ENCODE measurements at regions not wholly inside any gene's neighbourhood (a gene's known extent, or its start where the extent isn't known, plus 50 kb on each side); places are given as distances from the start of the nearest gene placed in this dataset.

- TF ChIP-seq TRIM25 (IDR thresholded peaks at IDR 0.05; ENCODE audit: borderline replicate concordance) (no peak), ZNF174 (CRISPR knock-in tag; IDR thresholded peaks at IDR 0.05) (no peak)
Measured at GRCh38 chr14:62006116-62006731, 244.0 kb downstream of the SNAPC1 start (continued).

- no peaks in the 10 kb centered on the region for H3K79me2 ChIP-seq (ENCODE audit: control insufficient read depth, insufficient read depth, low read length)
- no peaks in the 10 kb centered on the region for H4K20me1 ChIP-seq (replicated peaks; ENCODE audit: control insufficient read depth, insufficient read depth, low read length)
- no peak overlapping the region for H3K4me3 ChIP-seq
- POLR2A ChIA-PET = no interaction called here
- no peaks in the 10 kb centered on the region for H3K9me1 ChIP-seq (ENCODE audit: control insufficient read depth, insufficient read depth, low read length)
- no peak for TF ChIP-seq NR2C1 (IDR thresholded peaks at IDR 0.05)
- no peak for TF ChIP-seq NR2C1 (tag; IDR thresholded peaks at IDR 0.05)
- no peak for TF ChIP-seq BRD9 (IDR thresholded peaks at IDR 0.05; ENCODE audit: low read depth, partially characterized antibody)
- TF ChIP-seq HMG20B (CRISPR knock-in tag; IDR thresholded peaks at IDR 0.05) = no peak
- TF ChIP-seq RCOR1 (IDR thresholded peaks at IDR 0.05; ENCODE audit: borderline replicate concordance in 1 of 2, low read depth in 2 of 2, low read length in 2 of 2) = no peak
- no peak for TF ChIP-seq ZFP36 (IDR thresholded peaks at IDR 0.05; ENCODE audit: low read depth, low read length, partially characterized antibody)
- TF ChIP-seq CHCHD3 (CRISPR knock-in tag; IDR thresholded peaks at IDR 0.05) = no peak
- no peak for TF ChIP-seq OTX1 (CRISPR knock-in tag; IDR thresholded peaks at IDR 0.05)
- TF ChIP-seq SMC3 (conservative IDR thresholded peaks at IDR 0.05; ENCODE audit: insufficient read depth, low read depth, low read length) = no peak
- no peak for TF ChIP-seq WHSC1 (IDR thresholded peaks at IDR 0.05; ENCODE audit: low read length)
- TF ChIP-seq SAFB (IDR thresholded peaks at IDR 0.05; ENCODE audit: borderline replicate concordance, low read depth, low read length) = no peak
- no peak for TF ChIP-seq ZNF518B (CRISPR knock-in tag; IDR thresholded peaks at IDR 0.05)
- no peak for TF ChIP-seq TBP (optimal IDR thresholded peaks at IDR 0.05; ENCODE audit: low read depth, low read length)
- no peak for TF ChIP-seq HNRNPL (IDR thresholded peaks at IDR 0.05; ENCODE audit: low read depth, low read length)
- no peak for TF ChIP-seq CBX3 (IDR thresholded peaks at IDR 0.05; ENCODE audit: borderline replicate concordance in 1 of 2, low read length in 2 of 2)
- TF ChIP-seq SP2 (IDR thresholded peaks at IDR 0.05; ENCODE audit: extremely low read depth, low read depth, low read length, poor library complexity, severe bottlenecking) = no peak
- no peak overlapping the region for H2AFZ ChIP-seq (ENCODE audit: low read depth, low read length)
- no peaks in the 10 kb centered on the region for H3K9me3 ChIP-seq (replicated peaks; ENCODE audit: control insufficient read depth, insufficient read depth, low read depth, low read length)
- no peaks in the 10 kb centered on the region for H3K36me3 ChIP-seq (ENCODE audit: control insufficient read depth, insufficient read depth, low read length)
- no peak overlapping the region for H3K27ac ChIP-seq (ENCODE audit: extremely low read depth, low read depth, low read length)
- no peak for FAIRE-seq
- H3K9ac ChIP-seq (ENCODE audit: insufficient read depth in 1 of 2, low read depth in 2 of 2, low read length in 2 of 2) = no peak overlapping the region
- DNase-seq (ENCODE audit: extremely low read depth in 1 of 4, low spot score in 3 of 4) = no peak
- H3K4me1 ChIP-seq (replicated peaks in 1 of 2; ENCODE audit: control insufficient read depth in 2 of 2, insufficient read depth in 2 of 2, low read length in 2 of 2) = no peaks in the 10 kb centered on the region
- H3K4me2 ChIP-seq (ENCODE audit: insufficient read depth, low read length) = no peak overlapping the region
- intact Hi-C loops (cut with micrococcal nuclease) = no loop called here
- in situ Hi-C loops (cut with MboI) = no loop called here
- WGBS (ENCODE audit: insufficient coverage, low coverage, missing lambda C conversion rate) = 0% methylated on average over 1 of the region's 1 CpG
- CTCF ChIA-PET (ENCODE audit: low intra/inter-chr PET ratio) = no interaction called here
- H3K27me3 ChIP-seq (ENCODE audit: control insufficient read depth in 2 of 2, insufficient read depth in 2 of 2, low read length in 2 of 2) = no peaks in the 10 kb centered on the region
- ATAC-seq = no peak
- no TSS peak for BruUV-seq (replicated peaks)
Measured at GRCh38 chr14:62015243-62015642, 253.0 kb downstream of the SNAPC1 start.
